Activated naive CD4-positive, alpha-beta T cell treated with Interleukin-2 at 50 U/mL for 16 hours (primary cell): ENCODE measurements at regions not wholly inside any gene's neighbourhood (a gene's known extent, or its start where the extent isn't known, plus 50 kb on each side); places are given as distances from the start of the nearest gene placed in this dataset.

Experiments used
- DNase-seq: peaks from one replicate; pipeline ENCODE4 v3.0.0-alpha.2; 2020

DNA sequence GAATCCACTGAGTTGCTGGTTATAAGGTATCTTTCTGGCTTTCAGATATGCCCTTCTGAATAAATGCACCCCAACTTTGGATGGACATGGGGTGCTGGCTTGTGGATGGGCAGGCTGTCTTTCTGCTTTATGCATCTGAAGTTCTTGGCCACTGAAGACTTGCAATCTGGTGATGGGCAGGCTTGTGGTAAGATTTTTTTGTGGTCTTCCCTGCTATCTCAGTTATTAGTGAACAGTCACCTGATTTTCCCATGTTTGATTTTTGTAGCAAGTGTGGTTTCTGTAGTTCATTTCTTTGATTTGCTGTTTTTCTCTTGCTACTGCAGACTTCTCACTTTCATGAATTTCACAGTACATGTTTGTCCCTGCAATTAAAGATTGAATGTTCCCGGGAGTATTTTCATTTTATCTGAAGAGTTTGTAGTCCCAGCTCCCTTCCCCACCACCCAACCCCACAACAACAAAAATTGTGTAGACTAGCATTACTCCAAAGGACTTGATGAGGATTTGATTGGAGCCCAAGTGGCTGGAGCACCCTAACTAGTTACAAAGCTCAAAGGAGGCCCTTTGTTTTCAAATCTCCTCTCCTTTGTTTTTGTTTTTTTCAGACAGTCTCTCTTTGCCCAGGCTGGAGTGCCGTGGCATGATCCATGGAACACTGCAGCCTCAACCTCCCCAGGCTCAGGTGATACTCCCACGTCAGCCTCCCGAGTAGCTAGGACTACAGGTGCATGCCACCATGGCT, 63.6 kb upstream of the MGAT5 start:
- DNase-seq: no peak

DNA sequence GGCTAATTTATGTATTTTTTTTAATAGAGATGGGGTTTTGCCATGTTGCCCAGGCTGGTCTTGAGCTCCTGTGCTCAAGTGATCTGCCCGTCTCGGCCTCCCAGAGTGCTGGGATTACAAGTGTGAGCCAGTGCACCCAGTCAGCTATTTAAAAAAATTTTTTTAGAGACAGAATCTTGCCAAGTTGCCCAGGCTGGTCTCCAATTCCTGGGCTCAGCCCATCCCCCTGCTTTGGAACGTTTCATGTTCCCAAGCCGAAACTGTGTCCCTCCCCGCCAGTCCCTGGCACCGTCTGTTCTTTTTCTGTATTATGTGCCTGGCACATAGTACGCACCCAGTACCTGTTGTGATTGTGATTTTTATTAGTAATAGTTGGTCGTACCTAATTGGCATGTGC, 63.1 kb upstream of the MGAT5 start:
- DNase-seq: no peak

DNA sequence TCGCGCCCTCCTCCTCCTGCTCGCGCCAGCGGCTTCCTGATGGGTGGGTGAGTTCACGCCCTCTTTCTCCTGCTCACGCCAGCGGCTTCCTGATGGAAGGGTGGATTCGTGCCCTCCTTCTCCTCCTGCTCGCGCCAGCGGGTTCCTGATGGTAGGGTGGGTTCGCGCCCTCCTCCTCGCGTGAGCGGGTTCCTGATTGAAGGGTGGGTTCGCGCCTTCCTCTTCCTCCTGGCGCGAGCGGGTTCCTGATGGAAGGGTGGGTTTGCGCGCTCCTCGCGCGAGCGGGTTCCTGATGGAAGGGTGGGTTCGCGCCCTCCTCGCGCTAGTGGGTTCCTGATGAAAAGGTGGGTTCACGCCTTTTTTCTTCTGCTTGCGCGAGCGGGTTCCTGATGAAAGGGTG, 62.0 kb upstream of the MGAT5 start:
- no peak for DNase-seq

DNA sequence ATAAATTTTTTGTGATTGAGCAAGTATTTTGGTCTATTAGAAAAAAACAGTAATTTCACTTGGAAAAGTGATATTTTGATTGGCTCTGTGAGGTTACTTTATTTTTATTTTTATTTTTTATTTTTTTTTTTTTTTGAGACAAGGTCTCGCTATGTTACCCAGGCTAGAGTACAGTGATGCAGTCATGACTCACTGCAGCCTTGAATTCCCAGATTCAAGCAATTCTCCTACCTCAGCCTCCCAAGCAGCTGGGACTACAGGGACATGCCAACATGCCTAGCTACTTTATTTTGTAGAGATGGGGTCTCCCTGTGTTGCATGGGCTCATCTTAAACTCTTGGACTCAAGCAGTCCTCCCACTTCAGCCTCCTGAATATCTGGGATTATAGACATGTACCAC, 60.9 kb upstream of the MGAT5 start:
- DNase-seq: no peak

DNA sequence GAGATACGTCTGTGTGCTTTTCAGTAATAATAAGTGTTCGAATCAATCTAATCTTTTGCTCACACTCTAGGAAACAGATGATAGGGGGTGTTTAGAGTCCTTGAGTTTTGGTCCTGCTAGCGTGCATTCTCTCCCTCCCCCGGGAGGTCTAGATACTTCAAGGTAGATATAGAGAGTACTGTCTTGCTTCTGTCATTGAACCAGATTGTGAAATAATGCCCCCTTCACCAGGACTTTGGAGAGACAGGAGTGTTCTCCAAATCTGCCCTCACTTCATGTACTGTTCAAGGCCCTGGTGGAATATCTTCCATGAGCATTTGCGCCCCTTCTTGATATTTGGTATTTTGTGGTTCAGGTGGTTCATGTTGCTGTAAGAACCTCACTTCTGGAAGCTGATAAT, 59.4 kb upstream of the MGAT5 start:
- DNase-seq: no peak

DNA sequence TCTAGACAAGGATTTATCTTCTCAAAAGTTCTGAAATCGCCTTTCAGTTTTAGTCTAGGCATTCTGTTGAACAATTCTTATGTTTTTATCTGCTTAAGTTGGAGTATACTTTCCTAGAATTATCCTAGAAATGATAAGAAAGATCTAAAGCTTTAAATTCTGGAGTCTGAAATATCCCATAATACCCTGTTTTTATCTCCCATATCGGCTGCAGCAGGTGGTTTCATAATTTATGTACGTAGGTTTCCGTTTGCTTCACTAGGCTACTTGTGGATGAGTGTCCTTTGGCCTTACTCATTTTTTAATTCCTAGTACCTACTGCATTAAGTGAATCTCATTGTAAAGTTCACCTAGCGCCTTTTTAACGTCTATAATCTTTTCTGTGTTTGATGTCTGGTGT, 58.5 kb upstream of the MGAT5 start:
- no peak for DNase-seq

DNA sequence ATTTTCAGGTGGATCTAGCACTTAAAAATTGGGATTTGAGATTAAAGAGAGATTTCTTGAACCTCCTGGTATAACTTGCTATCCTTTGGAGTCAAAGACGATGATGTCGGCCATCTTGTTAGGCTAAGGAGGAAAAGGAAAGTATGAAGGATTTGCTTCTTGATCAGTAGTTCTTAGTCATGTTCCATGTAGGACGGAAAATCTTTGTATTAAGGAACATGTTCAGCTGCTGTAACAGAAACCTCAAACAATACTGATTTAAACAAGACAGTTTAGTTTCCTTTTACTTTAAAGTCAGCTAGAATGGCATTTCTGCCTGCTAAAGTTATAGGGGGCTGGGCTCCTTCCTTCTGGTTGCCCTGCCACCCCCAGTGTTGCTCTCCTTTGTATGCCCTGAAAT, 56.4 kb upstream of the MGAT5 start:
- no peak for DNase-seq

DNA sequence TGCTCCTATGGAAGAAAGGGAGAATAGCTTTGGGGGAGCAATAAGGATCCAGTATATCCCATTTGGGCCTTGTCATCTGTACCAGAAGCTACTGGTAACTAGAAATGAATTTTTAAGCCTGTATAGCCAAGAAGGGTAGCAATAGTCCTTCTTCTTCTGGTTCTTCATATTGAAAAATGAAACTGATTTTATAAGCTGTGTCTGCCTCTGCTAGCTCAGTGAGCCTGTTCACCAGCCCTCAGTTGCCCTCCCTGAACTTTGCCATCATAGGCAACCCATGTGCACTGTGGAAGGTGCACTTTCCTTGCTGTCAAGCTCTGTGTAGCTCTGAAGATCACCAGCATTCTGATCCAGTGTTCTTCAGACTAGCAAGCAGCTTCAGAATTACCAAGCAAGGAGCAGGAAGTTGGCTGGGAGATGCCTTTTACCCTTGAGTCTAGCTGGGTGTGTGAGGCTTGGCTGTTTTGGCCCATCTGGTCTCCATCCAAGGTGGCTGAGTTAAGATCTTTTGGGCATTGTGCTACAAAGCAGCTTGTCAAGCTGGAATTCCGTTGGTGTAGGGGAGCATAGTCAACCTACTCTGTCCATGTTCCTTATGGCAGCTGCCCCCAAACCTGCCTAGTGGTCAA, 55.8 kb upstream of the MGAT5 start:
- no peak for DNase-seq

DNA sequence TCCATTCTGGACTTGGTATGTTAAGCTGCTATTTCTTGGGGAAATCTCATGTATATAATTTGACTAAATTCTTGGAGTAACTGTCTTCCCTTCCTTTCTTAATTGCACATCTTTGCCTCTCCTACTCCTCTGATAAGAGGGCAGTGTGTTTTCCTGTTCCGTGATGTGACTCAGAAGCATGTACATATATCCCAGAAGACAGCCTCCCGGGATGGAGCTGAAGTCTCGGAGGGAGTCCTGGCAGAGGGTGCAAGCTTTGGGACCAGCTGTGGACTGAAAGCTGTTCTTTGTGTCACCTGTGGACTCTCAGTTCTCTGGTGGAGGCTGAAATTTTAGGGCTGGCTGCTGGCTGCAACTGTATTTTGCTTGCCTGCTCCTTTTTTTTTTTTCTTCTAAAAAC, 54.7 kb upstream of the MGAT5 start:
- DNase-seq: no peak

DNA sequence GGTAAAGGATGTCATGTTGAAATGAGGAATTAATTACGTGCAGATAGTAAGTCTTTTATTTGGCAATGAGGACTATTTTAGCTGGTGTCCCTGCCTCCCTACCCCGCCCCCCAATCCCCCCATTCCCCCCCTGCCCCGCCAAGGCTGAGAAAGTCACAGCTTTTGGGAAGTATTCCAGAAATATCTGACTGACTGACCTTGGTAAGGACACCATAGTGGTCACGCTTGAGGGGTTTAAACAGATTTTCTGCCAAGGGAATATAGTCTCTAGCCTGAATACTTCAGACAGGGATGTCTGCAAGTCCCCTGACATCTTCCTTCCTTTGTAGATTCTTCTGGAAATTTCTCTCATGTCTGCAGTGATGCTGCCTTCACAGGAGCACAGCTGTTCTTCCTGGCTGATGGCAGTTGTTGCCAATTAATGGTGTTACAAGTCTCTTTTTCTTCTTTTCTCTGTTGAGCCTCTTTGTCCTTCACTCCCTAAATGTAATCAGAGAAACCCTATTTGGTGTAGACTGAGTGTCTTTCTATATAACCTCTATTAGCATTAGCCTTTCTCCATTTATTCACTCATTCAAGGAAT, 53.7 kb upstream of the MGAT5 start:
- no peak for DNase-seq

DNA sequence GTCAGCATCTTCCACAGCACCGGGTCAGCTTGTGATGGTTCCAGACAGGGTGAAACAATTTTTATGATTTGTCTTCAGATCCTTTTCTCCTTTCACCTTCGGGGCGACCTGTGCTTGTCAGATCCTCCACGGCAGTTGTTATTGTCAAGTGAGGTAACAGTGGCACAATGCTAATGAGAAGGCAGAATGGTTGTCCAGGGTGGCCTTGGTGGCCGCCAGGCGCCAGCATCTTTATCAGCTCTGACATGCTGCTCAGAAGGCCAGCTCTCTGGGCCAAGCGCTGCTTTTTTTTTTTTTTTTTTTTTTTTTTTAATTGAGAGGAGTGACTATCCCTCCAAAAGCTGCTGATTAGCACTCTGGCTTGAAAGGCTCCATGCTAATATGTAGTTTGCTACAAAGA, 52.3 kb upstream of the MGAT5 start:
- DNase-seq: no peak

DNA sequence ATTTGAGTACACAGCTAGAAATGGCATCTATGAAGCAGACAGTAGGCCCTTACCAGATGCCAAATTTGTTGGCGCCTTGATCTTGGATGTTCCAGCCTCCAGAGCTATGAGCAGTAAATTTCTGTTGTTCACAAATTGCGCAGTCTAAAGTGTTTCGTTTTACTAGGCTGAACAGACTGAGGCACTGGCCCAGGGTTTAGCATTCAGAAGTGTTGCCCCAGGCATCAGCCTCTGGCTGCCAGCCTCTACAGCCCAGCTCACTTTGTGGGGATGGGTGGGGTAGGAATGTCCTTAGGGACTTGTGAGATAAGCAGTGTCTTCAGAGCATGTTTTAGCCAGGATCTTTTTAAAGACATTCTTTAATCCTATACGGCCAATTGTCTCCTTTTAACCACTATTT, 51.5 kb upstream of the MGAT5 start:
- no peak for DNase-seq

DNA sequence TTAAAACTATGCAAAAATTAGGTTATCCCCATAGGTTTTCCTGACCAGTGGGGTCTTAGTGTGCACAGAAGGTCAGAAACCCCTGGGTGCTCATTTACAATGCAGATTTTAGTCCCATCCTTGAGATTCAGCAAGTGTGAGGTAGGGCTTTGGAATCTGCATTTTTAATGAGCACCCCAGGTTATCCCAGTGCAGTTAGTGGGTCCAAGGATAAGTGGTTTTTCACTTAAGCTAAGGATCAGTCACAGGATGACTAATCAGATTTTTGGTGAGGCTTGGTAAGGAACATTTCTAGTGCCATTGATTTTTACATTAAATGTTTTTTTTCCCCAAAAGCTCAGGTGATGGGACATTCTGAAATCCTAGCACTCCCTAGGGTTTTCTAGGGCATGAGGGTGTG, 50.7 kb upstream of the MGAT5 start:
- DNase-seq: no peak
